Liver (tissue), 3 donors: ENCODE measurements at regions not wholly inside any gene's neighbourhood (a gene's known extent, or its start where the extent isn't known, plus 50 kb on each side); places are given as distances from the start of the nearest gene placed in this dataset.

Experiments used
- CTCF ChIP-seq: fragments of 150-350 bp; IDR thresholded peaks from 2 replicates; pipeline ENCODE4 v1.5.1; 2017; ENCODE audit warnings: improper control_type of control experiment, low read depth, low read length; ENCODE audit not compliant: missing input control
- EGR1 ChIP-seq, 2 donors: IDR thresholded peaks; 2 replicates each; pipeline ENCODE4 v1.6.1; 2016 to 2018; ENCODE audit warnings: antibody characterized with exemption in 2 of 2, low read depth in 2 of 2
- GABPA ChIP-seq, 2 donors: IDR thresholded peaks in 1 of 2; conservative IDR thresholded peaks in 1 of 2; 2 replicates each; pipeline ENCODE4 v1.6.1; 2016; ENCODE audit warnings: antibody characterized with exemption in 2 of 2, mild to moderate bottlenecking in 1 of 2, moderate library complexity in 1 of 2
- HNF4A ChIP-seq, 2 donors: conservative IDR thresholded peaks; 2 replicates each; pipeline ENCODE4 v1.6.1; 2016; ENCODE audit warnings: antibody characterized with exemption in 2 of 2, mild to moderate bottlenecking in 2 of 2
- MAX ChIP-seq: IDR thresholded peaks from 2 replicates; pipeline ENCODE4 v1.6.1; 2016; ENCODE audit warnings: antibody characterized with exemption
- RAD21 ChIP-seq, 2 donors: IDR thresholded peaks; 2 replicates each; pipeline ENCODE4 v1.6.1; 2016; ENCODE audit warnings: antibody characterized with exemption in 2 of 2, mild to moderate bottlenecking in 2 of 2
- REST ChIP-seq: IDR thresholded peaks from 2 replicates; pipeline ENCODE4 v1.6.1; 2016; ENCODE audit warnings: antibody characterized with exemption, mild to moderate bottlenecking
- RXRA ChIP-seq, 2 donors: IDR thresholded peaks; 2 replicates each; pipeline ENCODE4 v1.6.1; 2017 to 2018; ENCODE audit warnings: antibody characterized with exemption in 2 of 2, mild to moderate bottlenecking in 1 of 2
- TAF1 ChIP-seq: conservative IDR thresholded peaks from 2 replicates; pipeline ENCODE4 v1.6.1; 2016; ENCODE audit warnings: antibody characterized with exemption, mild to moderate bottlenecking
- YY1 ChIP-seq: IDR thresholded peaks from 2 replicates; pipeline ENCODE4 v1.6.1; 2016; ENCODE audit warnings: antibody characterized with exemption, mild to moderate bottlenecking
- TF ChIP-seq, protein P1 (sequence below): IDR thresholded peaks from 2 replicates; pipeline ENCODE4 v1.6.1; 2016; ENCODE audit warnings: antibody characterized with exemption
- donor health status: healthy.
- donor health status: healthy.

DNA sequence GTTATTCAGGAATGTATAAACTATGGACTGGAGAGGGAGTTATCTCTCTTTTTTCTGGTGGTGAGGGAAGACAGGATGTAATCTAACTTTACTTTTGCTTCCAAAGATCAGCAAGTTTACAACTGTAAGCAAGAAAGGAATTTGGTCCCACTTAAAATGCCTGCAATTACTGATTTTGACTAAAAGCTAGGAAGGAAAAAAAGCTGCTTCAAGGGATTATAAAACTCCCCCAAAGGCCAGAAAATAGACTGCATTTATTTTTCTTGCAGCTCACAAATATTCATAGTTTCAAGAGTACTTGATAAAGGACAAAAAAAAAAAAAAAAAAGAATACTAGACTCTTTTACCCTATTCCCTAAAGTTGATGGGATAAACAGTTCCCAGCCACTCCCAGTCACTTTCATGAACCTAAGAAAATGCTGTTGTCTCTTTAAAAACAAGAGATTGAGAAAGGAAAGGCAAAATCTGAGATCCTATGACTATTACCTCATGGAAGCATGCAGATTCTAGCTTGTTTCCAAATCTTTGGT lies 128.7 kb upstream of the BMP4 start:
- TF ChIP-seq CTCF (no peak), YY1 (no peak), GABPA (IDR thresholded peaks at IDR 0.05 in 1 of 2, conservative IDR thresholded peaks at IDR 0.05 in 1 of 2) (no peak), REST (no peak), TAF1 (no peak), RAD21 (IDR thresholded peaks at IDR 0.05) (no peak), EGR1 (IDR thresholded peaks at IDR 0.05; ENCODE audit: low read depth in 2 of 2) (no peak), RXRA (IDR thresholded peaks at IDR 0.05) (no peak), HNF4A (conservative IDR thresholded peaks at IDR 0.05) (no peak), MAX (no peak)
- TF ChIP-seq, protein P1, sequence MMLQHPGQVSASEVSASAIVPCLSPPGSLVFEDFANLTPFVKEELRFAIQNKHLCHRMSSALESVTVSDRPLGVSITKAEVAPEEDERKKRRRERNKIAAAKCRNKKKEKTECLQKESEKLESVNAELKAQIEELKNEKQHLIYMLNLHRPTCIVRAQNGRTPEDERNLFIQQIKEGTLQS: no peak
